ENCODE measurements at regions not wholly inside any gene's neighbourhood (a gene's known extent, or its start where the extent isn't known, plus 50 kb on each side); places are given as distances from the start of the nearest gene placed in this dataset.
"Not testable (repeated sequence)": the region's sequence is repeated elsewhere in the genome, so short reads cannot be mapped to it uniquely, and the experiment has no call there.

GRCh38 chr1:67524143-67525052, 94.2 kb upstream of the SERBP1 start:
- DNase-seq (ENCODE audit: low spot score), result no peak
- intact Hi-C loops (cut with DNase I), result no loop called here

GRCh38 chr1:67525053-67525760, 95.0 kb upstream of the SERBP1 start:
- DNase-seq (ENCODE audit: low spot score), result no peak
- intact Hi-C loops (cut with DNase I), result no loop called here

GRCh38 chr1:67528141-67528540, 97.9 kb upstream of the SERBP1 start:
- no peak for DNase-seq (ENCODE audit: low spot score)
- intact Hi-C loops (cut with DNase I), result no loop called here

- no peak for DNase-seq (ENCODE audit: low spot score)
- intact Hi-C loops (cut with DNase I), result loop anchor here in 1 of 2 donors (5.0 to 10.0 kb wide), 3 partner anchors 227 to 582 kb away; no protein-coding TSS in a partner anchor
Measured at GRCh38 chr1:67530071-67530470, 99.9 kb upstream of the SERBP1 start.

GRCh38 chr1:67532452-67533216, 102.4 kb upstream of the SERBP1 start:
- intact Hi-C loops (cut with DNase I), result loop anchor here in 1 of 2 donors (5.0 to 10.0 kb wide), 3 partner anchors 225 to 580 kb away; no protein-coding TSS in a partner anchor
- no peak for DNase-seq (ENCODE audit: low spot score)

- no peak for DNase-seq (ENCODE audit: low spot score)
- intact Hi-C loops (cut with DNase I), result loop anchor here (5.0 to 10.0 kb wide), 4 partner anchors 223 to 578 kb away; no protein-coding TSS in a partner anchor
Measured at GRCh38 chr1:67534627-67535065, 104.4 kb upstream of the SERBP1 start.

- peak; percentile 93 for DNase-seq (ENCODE audit: low spot score)
- intact Hi-C loops (cut with DNase I), result loop anchor here (5.0 to 10.0 kb wide), 2 partner anchors 227 to 309 kb away; no protein-coding TSS in a partner anchor
Measured at GRCh38 chr1:67535474-67535873, 105.3 kb upstream of the SERBP1 start.

GRCh38 chr1:67536957-67537666, 106.9 kb upstream of the SERBP1 start:
- no peak for DNase-seq (ENCODE audit: low spot score)
- intact Hi-C loops (cut with DNase I), result loop anchor here (1.0 to 10.0 kb wide), 3 partner anchors 19 to 308 kb away; no protein-coding TSS in a partner anchor

- intact Hi-C loops (cut with DNase I), result loop anchor here (1.0 to 10.0 kb wide), 3 partner anchors 19 to 307 kb away; no protein-coding TSS in a partner anchor
- DNase-seq (ENCODE audit: low spot score), result no peak
Measured at GRCh38 chr1:67537667-67538018, 107.4 kb upstream of the SERBP1 start.

GRCh38 chr1:67540025-67540732, 110.0 kb upstream of the SERBP1 start:
- DNase-seq (ENCODE audit: low spot score), result no peak
- intact Hi-C loops (cut with DNase I), result loop anchor here in 1 of 2 donors (5.0 kb wide), 1 partner anchor 222 kb away; no protein-coding TSS in a partner anchor

GRCh38 chr1:67540733-67541125, 110.5 kb upstream of the SERBP1 start:
- intact Hi-C loops (cut with DNase I), result loop anchor here in 1 of 2 donors (5.0 kb wide), 1 partner anchor 222 kb away; no protein-coding TSS in a partner anchor
- DNase-seq (ENCODE audit: low spot score), result no peak

- no peak for DNase-seq (ENCODE audit: low spot score)
- intact Hi-C loops (cut with DNase I), result loop anchor here in 1 of 2 donors (5.0 kb wide), 1 partner anchor 220 kb away; no protein-coding TSS in a partner anchor
Measured at GRCh38 chr1:67542747-67543146, 112.5 kb upstream of the SERBP1 start.

GRCh38 chr1:67544921-67545320, 114.7 kb upstream of the SERBP1 start:
- DNase-seq (ENCODE audit: low spot score), result no peak
- intact Hi-C loops (cut with DNase I), result loop anchor here in 1 of 2 donors (5.0 kb wide), 1 partner anchor 217 kb away; no protein-coding TSS in a partner anchor

- DNase-seq (ENCODE audit: low spot score), result no peak
- intact Hi-C loops (cut with DNase I), result no loop called here
Measured at GRCh38 chr1:67545364-67545763, 115.2 kb upstream of the SERBP1 start.

- intact Hi-C loops (cut with DNase I), result no loop called here
- DNase-seq (ENCODE audit: low spot score), result no peak
Measured at GRCh38 chr1:67551375-67551774, 121.2 kb upstream of the SERBP1 start.

GRCh38 chr1:67552336-67552759, 122.1 kb upstream of the SERBP1 start:
- no peak for DNase-seq (ENCODE audit: low spot score)
- intact Hi-C loops (cut with DNase I), result no loop called here

GRCh38 chr1:67554204-67554603, 124.0 kb upstream of the SERBP1 start:
- intact Hi-C loops (cut with DNase I); DNase-seq (ENCODE audit: low spot score): not testable (repeated sequence)
